K562 (cell line): ENCODE measurements at regions not wholly inside any gene's neighbourhood (a gene's known extent, or its start where the extent isn't known, plus 50 kb on each side); places are given as distances from the start of the nearest gene placed in this dataset.

ENCODE experiments used
- ATAC-seq: fragments of 200-7000 bp; cut with Tn5 transposase; 3 replicates; pipeline ENCODE4 v1.9.1; 2020; ENCODE audit warnings: moderate library complexity
- BruUV-seq: library from RNA; stranded (reverse); fragments of 400-500 nt; replicated peaks from 2 replicates; lab custom pipeline; 2021; lab: Mats Ljungman, UMichigan
- CTCF ChIA-PET: fragments of 300-600 bp; formaldehyde crosslinking; extraction: SDS; loops from one replicate; lab custom pipeline; 2021; ENCODE audit warnings: low intra/inter-chr PET ratio; lab: Yijun Ruan, JAX
- POLR2A ChIA-PET: fragments of 300-600, 350-650 bp; sonication (Branson Sonifier 250); formaldehyde crosslinking; extraction: SDS; loops from one replicate; lab custom pipeline; 2021; ENCODE audit warnings: antibody characterized with exemption, inconsistent platforms; lab: Yijun Ruan, JAX
- DNase-seq, 4 experiments: peaks; one replicate each; pipeline versions ENCODE4 v3.0.0 to v3.0.0-alpha.2; 2011 to 2018; ENCODE audit warnings: low spot score in 3 of 4, mixed read lengths in 3 of 4; ENCODE audit errors: extremely low read depth in 1 of 4
- FAIRE-seq: peaks from 2 replicates; lab custom pipeline; 2011; peaks lifted over from hg19 to GRCh38; lab: Jason Lieb, UNC
- H2AFZ ChIP-seq: 2 replicates; pipeline ENCODE4 v1.6.0; 2011; ENCODE audit warnings: low read depth, low read length, control low read depth, inconsistent platforms
- H3K27ac ChIP-seq: fragments of 200-600 bp; 3 replicates; pipeline ENCODE4 v1.8.0; 2011; ENCODE audit warnings: low read depth, mild to moderate bottlenecking, control low read depth, inconsistent platforms, low read length, moderate library complexity, mixed read lengths; ENCODE audit errors: extremely low read depth
- H3K27me3 ChIP-seq, 2 experiments: fragments of 300-600 bp in 1 of 2; 2 replicates in 1 of 2; 3 replicates in 1 of 2; pipeline versions ENCODE4 v1.6.0 to v1.8.0; 2011; ENCODE audit warnings: inconsistent platforms in 2 of 2, low read length in 2 of 2, mild to moderate bottlenecking in 1 of 2, mixed read lengths in 1 of 2, moderate library complexity in 1 of 2; ENCODE audit not compliant: control insufficient read depth in 2 of 2, insufficient read depth in 2 of 2
- H3K36me3 ChIP-seq: fragments of 300-600 bp; 3 replicates; pipeline ENCODE4 v1.8.0; 2011; ENCODE audit warnings: mild to moderate bottlenecking, low read length, inconsistent platforms; ENCODE audit not compliant: control insufficient read depth, insufficient read depth
- H3K4me1 ChIP-seq, 2 experiments: fragments of 200-600 bp in 1 of 2; replicated peaks in 1 of 2; 2 replicates in 1 of 2; 3 replicates in 1 of 2; pipeline versions ENCODE4 v1.5.1 to v1.8.0; 2011; ENCODE audit warnings: inconsistent platforms in 2 of 2, low read length in 2 of 2, mild to moderate bottlenecking in 1 of 2, mixed read lengths in 1 of 2, moderate library complexity in 1 of 2; ENCODE audit not compliant: control insufficient read depth in 2 of 2, insufficient read depth in 2 of 2
- H3K4me2 ChIP-seq: 2 replicates; pipeline ENCODE4 v1.6.1; 2011; ENCODE audit warnings: low read length, control low read depth, inconsistent platforms, mixed read lengths; ENCODE audit not compliant: insufficient read depth
- H3K4me3 ChIP-seq: fragments of 200-600 bp; sonication (generic), shearing (Covaris generic); 2 replicates; pipeline ENCODE4 v1.5.1; 2016; ENCODE audit warnings: control low read depth, inconsistent platforms
- H3K79me2 ChIP-seq: fragments of 200-600 bp; 3 replicates; pipeline ENCODE4 v1.8.0; 2011; ENCODE audit warnings: low read length, inconsistent platforms; ENCODE audit not compliant: control insufficient read depth, insufficient read depth
- H3K9ac ChIP-seq, 2 experiments: 2 replicates each; pipeline versions ENCODE4 v1.6.0 to v1.6.1; 2011; ENCODE audit warnings: low read depth in 2 of 2, low read length in 2 of 2, control low read depth in 1 of 2, inconsistent platforms in 1 of 2, mild to moderate bottlenecking in 1 of 2, mixed read lengths in 1 of 2; ENCODE audit not compliant: insufficient read depth in 1 of 2
- H3K9me1 ChIP-seq: one replicate; pipeline ENCODE4 v1.6.0; 2011; ENCODE audit warnings: inconsistent platforms, mild to moderate bottlenecking, low read length, moderate library complexity; ENCODE audit not compliant: control insufficient read depth, insufficient read depth
- H3K9me3 ChIP-seq: replicated peaks from 2 replicates; pipeline ENCODE4 v1.5.1; 2011; ENCODE audit warnings: low read depth, low read length, inconsistent platforms; ENCODE audit not compliant: control insufficient read depth, insufficient read depth
- H4K20me1 ChIP-seq: replicated peaks from 2 replicates; pipeline ENCODE4 v1.6.1; 2011; ENCODE audit warnings: low read length, inconsistent platforms, mixed read lengths; ENCODE audit not compliant: control insufficient read depth, insufficient read depth
- ARID4B ChIP-seq: sonication (generic); formaldehyde crosslinking; IDR thresholded peaks from 2 replicates; pipeline ENCODE4 v1.8.0; 2022; ENCODE audit warnings: mild to moderate bottlenecking, missing genetic modification reagents
- BRF2 ChIP-seq: IDR thresholded peaks from 3 replicates; pipeline ENCODE4 v1.6.1; 2011; ENCODE audit warnings: borderline replicate concordance, mild to moderate bottlenecking; ENCODE audit not compliant: insufficient read length, insufficient read depth
- CHAMP1 ChIP-seq: fragments of 450-650 bp; IDR thresholded peaks from 2 replicates; pipeline ENCODE4 v1.6.1; 2016; ENCODE audit warnings: mild to moderate bottlenecking
- ELF2 ChIP-seq: fragments of 250-450 bp; sonication (Bioruptor Pico); IDR thresholded peaks from 2 replicates; pipeline ENCODE4 v1.5.0; 2021; ENCODE audit warnings: mild to moderate bottlenecking
- ILK ChIP-seq: fragments of 450-650 bp; IDR thresholded peaks from 2 replicates; pipeline ENCODE4 v1.6.1; 2016; ENCODE audit warnings: missing genetic modification characterization, low read depth, mild to moderate bottlenecking, missing compliant biosample characterization, moderate library complexity, borderline replicate concordance
- IRF9 ChIP-seq: fragments of 450-650 bp; IDR thresholded peaks from 2 replicates; pipeline ENCODE4 v1.6.1; 2016; ENCODE audit warnings: missing biosample characterization, missing genetic modification characterization
- MEF2A ChIP-seq: IDR thresholded peaks from 2 replicates; pipeline ENCODE4 v1.6.1; 2011; ENCODE audit warnings: low read depth, mild to moderate bottlenecking, low read length, moderate library complexity; ENCODE audit not compliant: control insufficient read depth
- NBN ChIP-seq: fragments of 450-650 bp; IDR thresholded peaks from 2 replicates; pipeline ENCODE4 v1.6.1; 2016; ENCODE audit warnings: low read depth, mild to moderate bottlenecking
- PRMT5 ChIP-seq: sonication (generic); formaldehyde crosslinking; IDR thresholded peaks from 2 replicates; pipeline ENCODE4 v1.5.0; 2020; ENCODE audit warnings: missing genetic modification reagents
- TEAD4 ChIP-seq, 2 experiments: sonication (generic) in 1 of 2; formaldehyde crosslinking in 1 of 2; IDR thresholded peaks; 2 replicates each; pipeline versions ENCODE4 v1.6.1 to v1.8.0; 2012 to 2022; ENCODE audit warnings: borderline replicate concordance in 1 of 2, inconsistent platforms in 1 of 2, low read length in 1 of 2, mild to moderate bottlenecking in 1 of 2, missing genetic modification reagents in 1 of 2
- ZNF589 ChIP-seq: fragments of 200-800 bp; sonication (Bioruptor generic); IDR thresholded peaks from 2 replicates; pipeline ENCODE4 v1.6.1; 2016; ENCODE audit warnings: low read depth, missing genetic modification characterization, missing compliant biosample characterization
- WGBS: fragments of 100-300 bp; shearing (Covaris generic); methylation state at CpG from one replicate; pipeline ENCODE4 v1.1.6; 2016; ENCODE audit warnings: low coverage, mixed read lengths; ENCODE audit not compliant: insufficient coverage; ENCODE audit errors: missing lambda C conversion rate; 5-methylcytosine and 5-hydroxymethylcytosine counted together
- in situ Hi-C: fragments of 300-500 bp; cut with MboI; formaldehyde crosslinking; loops from 4 replicates; pipeline ENCODE4 v1.15.0; 2018; ENCODE audit warnings: inconsistent platforms, mixed read lengths
- intact Hi-C: fragments of 100-400 bp; cut with micrococcal nuclease; formaldehyde crosslinking; loops from 2 replicates; pipeline ENCODE4 v1.14.2; 2022

GRCh38 chr20:58046311-58046710, 182.1 kb downstream of the ANKRD60 start:
- H3K9me3 ChIP-seq: no peaks in the 10 kb centered on the region
- no peaks in the 10 kb centered on the region for H3K79me2 ChIP-seq
- WGBS: 0% methylated on average over 5 of the region's 5 CpGs
- in situ Hi-C loops: no loop called here
- ChIA-PET CTCF (no interaction called here), POLR2A (no interaction called here)
- ATAC-seq (no peak), FAIRE-seq (no peak), DNase-seq (no peak)
- no peak overlapping the region for H2AFZ ChIP-seq
- no peaks in the 10 kb centered on the region for H3K36me3 ChIP-seq
- peaks cover 0 to 8% of the 10 kb centered on the region in 2 experiments; a peak in 2 of 5 replicates for H3K27me3 ChIP-seq
- no peaks in the 10 kb centered on the region for H3K4me1 ChIP-seq
- H3K4me2 ChIP-seq: no peak overlapping the region
- H3K9me1 ChIP-seq: no peaks in the 10 kb centered on the region
- H3K9ac ChIP-seq: no peak overlapping the region
- H4K20me1 ChIP-seq: no peaks in the 10 kb centered on the region
- H3K4me3 ChIP-seq: no peak overlapping the region
- BruUV-seq: no TSS peak
- no peak overlapping the region for H3K27ac ChIP-seq
- intact Hi-C loops: no loop called here
- TF ChIP-seq CHAMP1: no peak
- no peak for TF ChIP-seq MEF2A
- TF ChIP-seq BRF2: no peak
- no peak for TF ChIP-seq PRMT5 (CRISPR knock-in tag)
- no peak for TF ChIP-seq ARID4B
- TF ChIP-seq NBN: no peak
- TF ChIP-seq IRF9 (tag): no peak
- TF ChIP-seq ZNF589 (CRISPR knock-in tag): no peak
- TF ChIP-seq ILK (tag): no peak
- TF ChIP-seq ELF2 (CRISPR knock-in tag): no peak
- TF ChIP-seq TEAD4 (IDR thresholded peaks at IDR 0.05; ENCODE audit: low read length): no peak
- no peak for TF ChIP-seq TEAD4 (CRISPR knock-in tag; IDR thresholded peaks at IDR 0.05; ENCODE audit: borderline replicate concordance)
